ENCODE measurements at regions not wholly inside any gene's neighbourhood (a gene's known extent, or its start where the extent isn't known, plus 50 kb on each side); places are given as distances from the start of the nearest gene placed in this dataset.

DNA sequence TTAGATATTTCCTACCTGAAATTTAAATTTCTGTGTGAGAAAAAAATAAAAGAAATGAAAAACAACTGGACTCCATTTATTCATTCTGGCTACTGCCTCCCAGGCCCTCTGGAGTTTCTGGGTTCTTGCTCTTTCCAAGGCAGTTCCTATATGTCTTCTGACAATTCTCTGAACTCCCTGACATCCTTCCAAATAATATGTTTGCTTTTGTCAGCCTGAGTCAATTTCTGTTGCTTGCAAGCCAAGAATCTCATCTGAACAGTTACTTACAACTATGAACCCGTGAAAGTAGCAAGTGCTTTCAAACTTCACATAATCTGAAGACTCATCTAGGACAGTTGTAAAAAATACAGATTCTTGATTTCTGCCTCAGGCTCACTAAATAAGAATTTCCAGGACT is 216.7 kb upstream of the NPVF start:
- H3K36me3 ChIP-seq (ENCODE audit: insufficient read depth, insufficient read length, low read length), result no peaks in the 10 kb centered on the region
- TF ChIP-seq ZNF274 (IDR thresholded peaks at IDR 0.05; ENCODE audit: low read depth, low read length) (no peak), SUZ12 (IDR thresholded peaks at IDR 0.05; ENCODE audit: extremely low read depth, insufficient read depth, insufficient read length) (no peak)
- peaks cover 26% of the 10 kb centered on the region for H3K9me3 ChIP-seq (ENCODE audit: insufficient read depth, low read length)
- H3K4me3 ChIP-seq (ENCODE audit: insufficient read length, low read depth), result no peak overlapping the region
- H3K4me1 ChIP-seq (ENCODE audit: insufficient read depth, insufficient read length), result no peaks in the 10 kb centered on the region
- no peak overlapping the region for H3K9ac ChIP-seq (ENCODE audit: insufficient read length, low read depth)
- DNase-seq (ENCODE audit: low read depth, low spot score), result no peak
- no peaks in the 10 kb centered on the region for H3K27me3 ChIP-seq (ENCODE audit: insufficient read depth, insufficient read length)

DNA sequence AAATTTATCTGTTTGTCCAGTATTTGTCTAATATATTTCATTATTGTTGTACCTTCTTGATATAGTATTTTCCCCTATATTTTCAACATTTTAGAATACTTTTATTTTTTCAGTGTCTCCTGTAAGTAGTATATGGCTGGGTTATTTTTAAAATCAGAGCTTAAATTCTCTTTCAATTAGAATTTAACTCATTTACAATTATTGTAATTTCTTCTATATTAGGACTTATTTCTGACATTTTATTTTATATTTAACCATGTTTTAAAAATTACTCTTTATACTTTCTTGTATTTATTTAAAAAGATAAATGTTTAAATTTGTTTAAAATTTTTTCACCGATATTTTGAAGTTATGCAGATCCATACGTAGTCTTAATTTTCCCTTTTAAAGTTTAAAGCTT is 220.0 kb upstream of the NPVF start:
- no peak for TF ChIP-seq ZNF274 (IDR thresholded peaks at IDR 0.05; ENCODE audit: low read depth, low read length)
- TF ChIP-seq SUZ12 (IDR thresholded peaks at IDR 0.05; ENCODE audit: extremely low read depth, insufficient read depth, insufficient read length), result no peak

DNA sequence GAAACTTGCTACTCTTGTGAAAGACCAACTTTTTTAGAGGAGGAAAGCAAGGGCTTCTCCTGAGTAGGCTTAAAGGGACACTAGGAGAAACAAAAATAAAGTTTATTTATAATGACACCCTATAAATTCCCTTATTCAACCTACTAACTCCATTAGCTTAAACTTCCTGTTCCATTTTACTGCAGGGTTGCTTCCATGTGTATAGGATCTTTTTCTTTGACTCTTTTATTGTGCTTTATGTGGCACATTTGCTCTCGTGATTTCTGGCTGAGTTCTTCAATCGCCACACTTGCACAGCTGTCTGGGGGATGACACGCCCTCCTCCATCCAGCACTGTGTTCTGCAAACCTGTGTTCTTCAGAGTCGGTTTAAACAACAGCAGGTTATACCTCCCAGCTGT is 225.7 kb upstream of the NPVF start:
- TF ChIP-seq SUZ12 (IDR thresholded peaks at IDR 0.05; ENCODE audit: extremely low read depth, insufficient read depth, insufficient read length) (no peak), ZNF274 (IDR thresholded peaks at IDR 0.05; ENCODE audit: low read depth, low read length) (no peak), YY1 (IDR thresholded peaks at IDR 0.05; ENCODE audit: insufficient read depth, insufficient read length) (no peak)
- Histone ChIP-seq H3K4me1 (ENCODE audit: insufficient read depth, insufficient read length) (no peaks in the 10 kb centered on the region), H3K4me3 (ENCODE audit: insufficient read length, low read depth) (no peak overlapping the region), H3K9me3 (ENCODE audit: insufficient read depth, low read length) (no peaks in the 10 kb centered on the region), H3K9ac (ENCODE audit: insufficient read length, low read depth) (no peak overlapping the region), H3K36me3 (ENCODE audit: insufficient read depth, insufficient read length, low read length) (no peaks in the 10 kb centered on the region), H3K27me3 (ENCODE audit: insufficient read depth, insufficient read length) (no peaks in the 10 kb centered on the region)
- no peak for DNase-seq (ENCODE audit: low read depth, low spot score)

More for the DNA sequence above, 220.0 kb upstream of the NPVF start:
- DNase-seq (ENCODE audit: low read depth, low spot score), result no peak
- Histone ChIP-seq H3K9me3 (ENCODE audit: insufficient read depth, low read length) (peaks cover 18% of the 10 kb centered on the region), H3K36me3 (ENCODE audit: insufficient read depth, insufficient read length, low read length) (no peaks in the 10 kb centered on the region), H3K4me3 (ENCODE audit: insufficient read length, low read depth) (no peak overlapping the region), H3K4me1 (ENCODE audit: insufficient read depth, insufficient read length) (no peaks in the 10 kb centered on the region), H3K9ac (ENCODE audit: insufficient read length, low read depth) (no peak overlapping the region), H3K27me3 (ENCODE audit: insufficient read depth, insufficient read length) (no peaks in the 10 kb centered on the region)

DNA sequence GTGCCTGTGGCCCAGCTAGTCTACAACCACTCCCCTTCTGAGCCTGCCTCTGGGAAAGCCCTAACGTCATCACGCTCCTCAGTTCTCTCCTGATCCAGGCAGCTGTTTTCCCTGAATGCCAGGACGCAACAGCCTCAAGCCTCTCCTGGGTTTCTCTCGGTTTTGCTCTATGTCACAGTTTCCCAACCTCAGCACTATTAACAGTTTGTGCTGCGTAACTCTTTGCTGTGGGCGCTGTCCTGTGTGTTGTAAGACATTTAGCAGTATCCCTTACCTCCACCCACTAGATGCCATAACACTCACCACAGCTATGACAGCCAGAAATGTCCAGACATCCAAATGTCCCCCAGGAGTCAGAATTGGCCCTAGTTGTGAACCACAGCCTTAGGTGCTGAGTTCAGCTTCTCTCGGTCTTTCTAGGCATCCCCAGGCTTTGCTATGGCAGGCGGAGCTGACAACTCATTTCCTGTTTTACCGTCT is 226.3 kb upstream of the NPVF start:
- Histone ChIP-seq H3K9ac (ENCODE audit: insufficient read length, low read depth) (no peak overlapping the region), H3K9me3 (ENCODE audit: insufficient read depth, low read length) (no peaks in the 10 kb centered on the region), H3K4me1 (ENCODE audit: insufficient read depth, insufficient read length) (no peaks in the 10 kb centered on the region), H3K36me3 (ENCODE audit: insufficient read depth, insufficient read length, low read length) (no peaks in the 10 kb centered on the region), H3K27me3 (ENCODE audit: insufficient read depth, insufficient read length) (no peaks in the 10 kb centered on the region), H3K4me3 (ENCODE audit: insufficient read length, low read depth) (no peak overlapping the region)
- DNase-seq (ENCODE audit: low read depth, low spot score), result no peak
- TF ChIP-seq YY1 (IDR thresholded peaks at IDR 0.05; ENCODE audit: insufficient read depth, insufficient read length) (no peak), SUZ12 (IDR thresholded peaks at IDR 0.05; ENCODE audit: extremely low read depth, insufficient read depth, insufficient read length) (no peak), ZNF274 (IDR thresholded peaks at IDR 0.05; ENCODE audit: low read depth, low read length) (no peak)

DNA sequence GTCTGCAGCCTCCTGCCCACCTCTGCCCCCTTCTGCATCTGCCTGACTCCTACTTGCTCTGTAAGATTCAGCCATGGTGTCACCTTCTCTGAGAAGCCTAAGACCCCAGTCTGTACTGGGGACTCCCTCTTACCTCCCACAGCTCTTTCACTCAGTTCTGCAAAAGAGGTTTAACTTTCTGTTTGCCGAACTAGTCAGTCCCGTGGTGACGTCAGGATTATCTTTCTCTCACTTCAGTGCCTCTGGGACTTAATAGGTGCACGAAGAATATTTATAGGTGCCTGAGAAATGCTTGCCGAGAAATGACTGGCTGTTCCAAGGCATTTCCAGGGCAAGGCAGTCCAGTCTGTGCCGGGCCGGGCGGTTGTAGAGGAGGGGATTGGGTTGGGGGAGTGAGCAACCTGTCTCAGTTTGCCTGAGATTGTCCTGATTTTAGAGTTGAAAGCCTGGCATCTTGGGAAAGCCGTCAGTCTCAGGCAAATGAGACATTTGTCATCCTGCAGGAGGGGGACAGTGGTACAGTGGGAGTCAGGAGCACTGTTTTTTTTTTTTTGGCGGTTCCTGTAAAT is 227.5 kb upstream of the NPVF start:
- DNase-seq (ENCODE audit: low read depth, low spot score), result no peak
- Histone ChIP-seq H3K27me3 (ENCODE audit: insufficient read depth, insufficient read length) (no peaks in the 10 kb centered on the region), H3K9ac (ENCODE audit: insufficient read length, low read depth) (no peak overlapping the region)

DNA sequence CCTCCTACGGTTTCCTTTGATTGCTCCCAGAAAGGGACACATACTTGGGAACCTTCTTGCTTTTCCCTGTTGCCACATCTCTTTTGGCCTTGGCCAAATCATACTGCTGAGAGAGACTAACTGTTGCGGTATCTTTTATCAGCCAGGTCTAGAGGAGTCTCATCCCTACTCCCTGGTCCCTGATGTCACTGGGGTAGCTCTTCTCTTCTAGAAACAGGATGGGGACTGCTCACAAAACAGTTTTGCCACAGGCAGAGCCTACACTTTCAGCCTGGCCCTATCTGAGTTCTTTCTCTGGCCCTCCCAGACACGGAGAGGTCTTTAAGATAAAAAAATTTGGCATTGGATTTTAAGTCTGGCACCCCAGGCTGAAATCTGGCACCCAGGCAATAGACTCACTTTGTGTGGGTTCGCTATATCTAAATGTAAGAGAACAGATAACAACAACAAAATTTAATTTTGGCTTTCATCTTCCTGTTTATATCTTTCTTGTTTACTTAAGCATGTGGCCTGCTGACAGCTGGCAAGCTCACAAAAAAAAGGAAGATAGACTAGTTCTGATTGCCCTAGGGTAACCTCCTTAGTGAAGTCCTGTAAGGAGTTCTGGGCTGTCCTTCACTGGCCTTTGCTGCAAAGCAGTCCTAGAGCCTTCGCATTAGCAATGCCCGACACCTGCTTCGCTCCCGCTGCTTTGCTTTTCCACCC is 228.3 kb upstream of the NPVF start:
- H3K4me1 ChIP-seq (ENCODE audit: insufficient read depth, insufficient read length), result no peaks in the 10 kb centered on the region
- no peak overlapping the region for H3K9ac ChIP-seq (ENCODE audit: insufficient read length, low read depth)
- no peak overlapping the region for H3K4me3 ChIP-seq (ENCODE audit: insufficient read length, low read depth)
- DNase-seq (ENCODE audit: low read depth, low spot score), result no peak
- no peaks in the 10 kb centered on the region for H3K27me3 ChIP-seq (ENCODE audit: insufficient read depth, insufficient read length)
- no peak for TF ChIP-seq YY1 (IDR thresholded peaks at IDR 0.05; ENCODE audit: insufficient read depth, insufficient read length)
- TF ChIP-seq ZNF274 (IDR thresholded peaks at IDR 0.05; ENCODE audit: low read depth, low read length), result no peak
- no peak for TF ChIP-seq SUZ12 (IDR thresholded peaks at IDR 0.05; ENCODE audit: extremely low read depth, insufficient read depth, insufficient read length)
- no peaks in the 10 kb centered on the region for H3K36me3 ChIP-seq (ENCODE audit: insufficient read depth, insufficient read length, low read length)
- H3K9me3 ChIP-seq (ENCODE audit: insufficient read depth, low read length), result no peaks in the 10 kb centered on the region

More for the DNA sequence above, 227.5 kb upstream of the NPVF start:
- Histone ChIP-seq H3K4me3 (ENCODE audit: insufficient read length, low read depth) (no peak overlapping the region), H3K4me1 (ENCODE audit: insufficient read depth, insufficient read length) (no peaks in the 10 kb centered on the region), H3K36me3 (ENCODE audit: insufficient read depth, insufficient read length, low read length) (no peaks in the 10 kb centered on the region), H3K9me3 (ENCODE audit: insufficient read depth, low read length) (no peaks in the 10 kb centered on the region)
- TF ChIP-seq ZNF274 (IDR thresholded peaks at IDR 0.05; ENCODE audit: low read depth, low read length) (no peak), SUZ12 (IDR thresholded peaks at IDR 0.05; ENCODE audit: extremely low read depth, insufficient read depth, insufficient read length) (no peak), YY1 (IDR thresholded peaks at IDR 0.05; ENCODE audit: insufficient read depth, insufficient read length) (no peak)

DNA sequence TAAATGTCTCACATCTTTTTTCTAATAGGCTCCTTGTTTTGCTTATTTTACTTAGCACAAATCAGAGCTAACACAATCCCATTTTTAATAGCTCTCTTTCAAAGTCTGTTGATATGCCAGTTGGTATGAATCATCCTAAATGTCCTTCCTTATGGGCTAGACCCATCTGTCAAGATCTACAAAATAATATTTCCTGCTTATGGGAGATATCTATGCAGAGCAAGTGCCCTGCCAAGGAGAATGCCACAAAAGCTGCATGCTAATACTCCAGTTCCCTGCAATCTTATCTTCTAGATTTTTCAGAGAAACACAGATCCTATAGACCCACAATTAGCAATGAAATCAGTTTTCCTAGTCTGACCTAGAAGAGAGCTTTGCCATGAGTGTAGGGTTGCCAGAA is 230.8 kb upstream of the NPVF start:
- Histone ChIP-seq H3K27me3 (ENCODE audit: insufficient read depth, insufficient read length) (no peaks in the 10 kb centered on the region), H3K4me1 (ENCODE audit: insufficient read depth, insufficient read length) (no peaks in the 10 kb centered on the region), H3K36me3 (ENCODE audit: insufficient read depth, insufficient read length, low read length) (no peaks in the 10 kb centered on the region), H3K9ac (ENCODE audit: insufficient read length, low read depth) (no peak overlapping the region), H3K4me3 (ENCODE audit: insufficient read length, low read depth) (no peak overlapping the region), H3K9me3 (ENCODE audit: insufficient read depth, low read length) (no peaks in the 10 kb centered on the region)
- no peak for DNase-seq (ENCODE audit: low read depth, low spot score)
- TF ChIP-seq YY1 (IDR thresholded peaks at IDR 0.05; ENCODE audit: insufficient read depth, insufficient read length) (no peak), ZNF274 (IDR thresholded peaks at IDR 0.05; ENCODE audit: low read depth, low read length) (no peak), SUZ12 (IDR thresholded peaks at IDR 0.05; ENCODE audit: extremely low read depth, insufficient read depth, insufficient read length) (no peak)

Data from NT2/D1 (cell line).